ENCODE measurements at regions not wholly inside any gene's neighbourhood (a gene's known extent, or its start where the extent isn't known, plus 50 kb on each side); places are given as distances from the start of the nearest gene placed in this dataset.

GRCh38 chrX:25941559-25942250, 196.4 kb upstream of the MAGEB18 start:
- no peak for TF ChIP-seq CTCF (IDR thresholded peaks at IDR 0.05; ENCODE audit: insufficient read depth, low read length)
- TF ChIP-seq POLR2AphosphoS5 (IDR thresholded peaks at IDR 0.05; ENCODE audit: low read depth): no peak
- TF ChIP-seq REST (IDR thresholded peaks at IDR 0.05; ENCODE audit: insufficient replicate concordance, low read depth): no peak
- TF ChIP-seq SPI1 (IDR thresholded peaks at IDR 0.05; ENCODE audit: borderline replicate concordance, low read depth): no peak
